HL-60/S4 (cell line): ENCODE measurements at regions not wholly inside any gene's neighbourhood (a gene's known extent, or its start where the extent isn't known, plus 50 kb on each side); places are given as distances from the start of the nearest gene placed in this dataset.

Experiments used
- in situ Hi-C: fragments of 300-500 bp; cut with MboI; formaldehyde crosslinking; loops from 2 replicates; pipeline ENCODE4 v1.14.3; 2022; ENCODE audit warnings: low sequenced_read_pairs

DNA sequence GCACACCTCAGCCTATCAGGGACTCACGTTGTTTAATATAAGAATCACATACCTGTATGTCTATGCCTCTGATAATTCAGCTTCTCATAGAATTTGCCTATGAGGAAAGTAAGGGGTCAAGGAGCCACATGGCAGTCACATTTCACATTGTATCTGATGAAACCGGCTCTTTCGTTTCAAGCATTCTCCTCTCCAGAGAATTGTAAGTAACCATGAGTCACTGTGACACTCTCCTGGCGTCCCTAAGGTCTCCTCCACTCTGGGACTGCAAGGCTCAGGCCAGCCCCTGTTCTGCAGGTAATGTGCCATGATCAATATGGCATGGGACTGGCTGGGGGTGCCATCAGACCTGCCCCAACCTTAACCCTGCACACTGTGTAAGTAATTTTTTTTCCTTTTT is 503.3 kb downstream of the COG6 start:
- in situ Hi-C loops, result no loop called here

DNA sequence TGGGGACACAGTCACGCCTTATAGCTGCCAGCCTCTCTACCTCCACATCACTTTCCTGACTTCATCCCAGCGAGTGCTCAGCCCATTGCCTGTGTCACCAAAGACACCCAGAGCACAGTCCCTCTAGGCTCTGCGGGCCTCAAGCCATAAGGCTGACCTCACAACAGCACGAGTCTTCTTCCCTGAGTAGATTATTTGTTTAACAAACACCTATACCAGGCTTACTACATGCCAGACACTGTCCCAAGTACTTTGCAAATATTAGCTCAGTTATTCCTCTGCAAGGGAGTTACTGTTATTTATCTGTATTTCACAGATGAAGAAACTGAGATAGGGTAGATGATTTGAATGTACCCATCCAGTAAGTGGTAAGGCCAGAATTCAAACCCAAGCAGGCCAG is 504.3 kb downstream of the COG6 start:
- in situ Hi-C loops, result no loop called here

DNA sequence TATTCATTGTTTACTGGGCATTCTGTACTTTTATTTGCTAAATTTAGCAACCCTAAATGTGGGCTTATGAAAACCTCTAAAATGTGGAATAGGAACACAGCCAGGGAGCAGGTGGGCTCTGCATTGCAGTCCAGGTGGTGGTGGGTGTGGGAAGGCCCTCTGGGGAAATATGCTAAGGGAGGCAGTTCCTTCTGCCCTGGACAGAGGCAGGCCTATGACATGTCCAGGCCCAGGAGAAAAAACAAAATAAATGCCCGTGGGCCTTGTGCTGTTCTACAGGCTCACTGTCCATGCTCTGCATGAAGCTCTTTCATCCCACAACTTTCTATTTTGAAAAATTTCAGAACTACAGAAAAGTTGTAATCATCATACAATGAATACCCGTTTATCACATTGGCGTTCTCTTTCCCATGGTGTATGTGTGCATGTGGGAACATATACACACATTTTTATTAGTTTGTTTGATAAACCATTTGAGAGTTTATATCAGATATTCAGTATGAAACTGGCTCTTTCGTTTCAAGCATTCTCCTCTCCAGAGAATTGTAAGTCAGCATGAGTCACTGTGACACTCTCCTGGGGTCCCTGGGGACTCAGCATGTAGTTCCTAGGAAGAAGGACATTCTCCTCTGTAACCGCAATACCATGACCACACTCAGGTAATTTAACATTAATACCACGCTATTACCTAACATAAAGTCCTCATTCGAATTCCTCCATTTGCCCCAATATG is 505.3 kb downstream of the COG6 start:
- in situ Hi-C loops, result no loop called here

DNA sequence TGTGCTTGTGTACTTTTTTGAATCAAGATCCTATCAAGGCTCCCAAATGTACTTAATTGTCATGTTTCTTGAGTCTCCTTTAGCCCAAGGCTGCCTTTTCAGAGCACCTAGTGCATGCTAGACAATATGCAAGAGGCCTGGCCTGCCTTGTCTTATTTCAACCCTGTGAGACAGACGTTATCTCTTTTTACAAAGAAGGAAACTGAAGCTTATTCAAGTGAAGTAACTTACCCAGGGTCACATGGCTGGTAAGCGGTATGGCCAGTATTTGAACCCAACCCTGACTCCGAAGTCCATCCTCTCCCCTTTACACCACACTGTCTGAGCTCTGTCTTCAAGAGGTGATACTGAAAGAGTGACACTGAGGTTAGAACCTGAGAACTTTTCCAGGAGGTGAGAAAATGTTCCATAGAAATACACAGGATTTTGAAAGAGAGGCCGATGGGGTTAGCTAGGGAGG is 505.1 kb downstream of the FOXO1 start:
- in situ Hi-C loops, result no loop called here

DNA sequence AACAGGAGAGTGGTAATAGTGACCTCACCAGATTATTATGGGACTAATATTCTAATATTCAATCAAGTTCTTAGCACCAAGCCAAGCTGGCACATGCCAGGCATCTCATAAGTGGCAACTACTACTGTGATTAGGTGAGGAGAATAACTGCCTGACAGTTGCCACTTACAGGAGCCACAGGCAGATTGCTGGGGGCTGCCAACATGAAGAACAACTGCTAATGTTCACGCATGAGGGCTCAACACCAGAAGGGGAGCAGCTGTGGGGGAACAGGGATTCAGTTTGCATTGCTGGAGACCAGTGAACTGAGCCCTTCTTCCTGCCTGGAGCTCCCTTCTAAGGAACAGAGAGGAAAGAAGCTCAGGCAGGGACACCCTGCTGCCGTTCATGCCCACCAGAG is 504.5 kb downstream of the FOXO1 start:
- in situ Hi-C loops, result no loop called here

DNA sequence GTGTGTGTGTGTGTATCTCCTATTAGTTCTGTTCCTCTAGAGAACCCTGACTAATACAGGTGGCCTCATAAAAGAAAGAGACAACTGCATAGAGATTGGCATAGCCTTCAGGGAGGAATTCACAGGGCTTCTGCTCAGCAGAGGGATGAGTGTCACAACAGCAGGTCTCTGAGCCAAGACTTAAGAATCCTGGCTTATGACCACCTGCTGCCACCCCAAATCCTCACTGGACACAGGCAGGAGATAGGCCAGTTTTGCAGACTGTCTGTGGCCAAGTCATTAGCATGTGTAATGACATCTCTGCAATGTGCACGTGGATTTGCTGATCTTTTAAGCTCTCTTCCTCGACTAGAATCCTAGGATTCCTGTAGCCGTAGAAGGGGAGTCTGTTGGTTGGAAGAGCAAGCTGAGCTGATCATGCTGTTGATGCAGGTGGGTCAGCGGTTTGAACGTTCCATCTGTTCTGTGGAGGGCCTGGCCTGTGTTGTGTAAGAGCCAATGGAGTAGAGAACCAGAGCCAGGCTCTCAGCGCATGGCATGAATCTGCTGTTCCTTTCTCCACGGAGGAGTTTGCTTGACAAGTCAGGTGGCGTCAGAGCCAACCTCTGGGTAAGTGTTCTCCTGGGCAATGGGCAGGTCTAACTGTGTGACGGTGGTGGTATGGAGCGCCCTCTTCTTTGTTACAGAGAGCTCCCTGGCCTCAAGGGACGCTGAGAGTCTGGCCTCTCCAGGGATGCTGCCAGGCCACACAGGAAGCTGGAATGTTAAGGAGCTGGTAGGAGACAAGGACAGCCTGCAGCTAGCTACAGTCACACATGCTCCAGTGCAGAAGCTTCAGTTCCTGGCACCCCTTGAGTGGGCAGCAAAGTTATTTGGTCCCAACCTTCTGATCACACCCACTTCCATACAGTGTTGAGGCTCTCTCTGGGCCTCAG is 503.1 kb downstream of the FOXO1 start:
- in situ Hi-C loops, result no loop called here

DNA sequence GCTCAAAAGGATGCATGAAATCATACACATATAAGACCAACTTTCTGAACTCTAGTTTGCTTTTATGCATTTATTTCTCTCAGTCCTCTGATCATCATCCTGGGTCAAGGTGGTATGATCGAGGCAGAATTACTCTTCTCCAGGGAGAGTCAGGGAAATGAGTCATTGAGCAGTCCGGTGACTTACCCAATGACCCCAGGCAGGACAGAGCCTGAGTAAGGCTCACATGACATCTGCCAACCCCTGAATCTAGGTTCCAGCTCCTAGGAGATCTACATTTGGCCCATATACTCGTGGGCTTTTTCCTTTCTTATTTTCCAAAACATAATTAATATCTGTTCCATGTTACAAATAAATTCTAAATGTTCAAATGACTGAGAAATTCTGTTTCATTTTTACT is 502.3 kb downstream of the FOXO1 start:
- in situ Hi-C loops, result no loop called here

DNA sequence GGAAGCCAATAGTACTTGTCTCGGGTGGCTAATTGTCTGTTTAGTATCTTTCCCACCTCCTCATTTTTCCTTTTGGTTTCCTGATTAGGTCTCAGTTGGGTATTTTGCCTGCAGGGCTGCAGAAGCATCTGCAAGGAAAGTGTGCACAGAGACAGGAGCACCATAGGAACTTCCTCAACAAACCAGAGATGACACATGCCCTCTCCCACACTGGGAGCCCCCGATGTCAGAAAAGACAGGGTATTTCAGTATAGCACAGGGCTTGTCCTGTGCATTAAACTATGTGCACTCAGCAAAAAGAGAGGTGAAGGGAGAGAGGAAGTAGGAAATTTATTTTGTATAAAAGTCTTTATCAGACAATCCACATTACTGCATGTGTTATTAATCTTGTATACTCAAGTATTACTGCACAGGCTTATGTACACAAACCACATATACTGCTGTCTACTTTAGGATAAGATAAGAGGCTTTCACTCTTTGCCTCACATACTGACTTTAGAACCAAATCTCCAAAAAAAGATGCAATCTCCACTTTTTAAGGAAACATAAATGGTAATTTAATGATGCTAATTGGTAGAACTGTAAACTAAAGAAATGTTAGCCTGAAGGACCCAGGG is 501.0 kb downstream of the FOXO1 start:
- in situ Hi-C loops, result no loop called here

DNA sequence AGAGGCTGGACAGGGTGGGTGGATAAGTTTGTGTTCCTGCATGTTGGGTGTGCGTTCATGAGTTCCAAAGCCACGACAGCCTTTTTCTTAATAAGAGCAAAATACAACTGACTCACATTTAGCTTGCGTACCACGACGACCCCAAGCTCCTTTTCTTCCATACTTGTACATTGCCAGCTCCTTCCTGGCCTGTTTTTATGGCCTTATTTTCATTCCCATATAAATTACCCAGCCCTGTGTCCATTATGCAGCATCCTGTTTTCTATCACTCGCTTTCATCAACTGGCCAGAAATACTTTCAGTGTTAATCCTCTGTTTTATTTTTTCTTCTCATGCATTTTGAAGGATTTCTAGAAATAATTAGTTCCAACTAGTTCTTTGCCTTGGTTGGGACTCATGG is 499.1 kb downstream of the FOXO1 start:
- in situ Hi-C loops, result no loop called here

DNA sequence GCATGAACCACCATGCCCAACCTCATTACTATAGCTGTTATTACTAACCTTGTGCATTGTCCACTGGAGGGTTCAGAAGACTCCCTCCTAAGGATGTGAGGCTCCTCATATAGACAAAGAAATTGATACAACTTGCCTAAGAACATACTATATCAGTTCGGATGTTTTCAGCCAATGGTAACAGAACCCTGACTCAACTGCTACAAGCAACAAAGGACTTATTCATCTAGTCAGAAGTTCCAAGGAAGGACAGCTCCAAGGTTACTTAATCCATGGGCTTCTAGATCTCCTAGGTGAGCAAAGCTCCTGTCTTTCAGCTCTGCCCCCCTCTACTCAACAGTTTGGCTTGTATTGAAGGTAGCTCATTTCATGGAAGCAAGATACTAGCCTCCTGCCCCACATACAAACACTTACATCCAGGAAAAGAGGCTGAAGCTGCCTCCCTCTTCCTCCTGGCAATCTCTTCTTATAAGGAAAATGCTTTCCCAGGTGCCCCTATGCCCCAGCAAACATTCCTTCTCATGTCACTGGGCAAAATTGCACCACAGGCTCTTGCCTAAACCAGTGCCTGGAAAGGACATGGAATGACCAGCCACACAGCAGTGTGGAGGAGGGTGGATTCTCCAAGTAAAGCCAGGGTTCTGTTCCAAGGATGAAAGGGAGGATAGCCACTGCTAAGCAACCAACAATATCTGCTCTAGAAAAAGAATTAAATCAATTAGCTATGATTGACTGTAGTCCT is 497.8 kb downstream of the FOXO1 start:
- in situ Hi-C loops, result no loop called here

DNA sequence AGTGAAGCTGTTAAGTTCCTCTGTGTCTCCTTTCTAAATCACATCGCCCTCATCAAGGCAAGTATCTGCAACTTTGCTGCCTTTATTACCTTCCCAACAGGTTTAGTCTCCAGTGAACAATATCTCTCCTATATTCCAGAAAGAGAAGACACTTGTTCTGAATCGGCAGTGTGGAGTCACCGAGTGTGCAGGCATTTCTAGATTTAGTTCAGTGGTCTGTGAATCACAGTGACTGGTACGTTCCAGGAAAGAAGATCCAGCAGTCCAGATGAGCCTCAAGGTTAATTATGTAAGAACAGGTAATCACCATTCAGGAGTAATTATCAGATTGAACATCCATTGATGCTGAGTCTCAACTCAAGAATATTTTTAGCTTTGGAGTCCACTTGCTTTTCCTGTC is 497.0 kb downstream of the FOXO1 start:
- in situ Hi-C loops, result no loop called here

DNA sequence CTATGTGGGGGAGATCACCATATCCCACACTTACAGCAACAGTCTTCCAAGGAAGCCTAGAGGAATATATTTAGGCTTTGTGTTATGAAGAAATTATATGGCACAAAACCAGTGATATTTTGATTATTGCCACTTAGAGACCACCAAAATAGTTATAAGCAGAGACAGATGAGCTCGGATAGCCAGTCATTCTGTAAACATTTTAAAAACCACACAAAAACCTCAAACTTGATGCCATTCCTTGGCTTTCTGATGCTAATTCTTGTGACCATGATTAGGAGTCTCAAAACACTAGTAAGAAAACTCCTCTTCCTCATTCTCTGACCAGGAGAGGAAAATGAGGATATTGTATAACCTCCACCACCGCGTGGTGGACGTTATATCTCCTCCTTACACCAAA is 496.4 kb downstream of the FOXO1 start:
- in situ Hi-C loops, result no loop called here

DNA sequence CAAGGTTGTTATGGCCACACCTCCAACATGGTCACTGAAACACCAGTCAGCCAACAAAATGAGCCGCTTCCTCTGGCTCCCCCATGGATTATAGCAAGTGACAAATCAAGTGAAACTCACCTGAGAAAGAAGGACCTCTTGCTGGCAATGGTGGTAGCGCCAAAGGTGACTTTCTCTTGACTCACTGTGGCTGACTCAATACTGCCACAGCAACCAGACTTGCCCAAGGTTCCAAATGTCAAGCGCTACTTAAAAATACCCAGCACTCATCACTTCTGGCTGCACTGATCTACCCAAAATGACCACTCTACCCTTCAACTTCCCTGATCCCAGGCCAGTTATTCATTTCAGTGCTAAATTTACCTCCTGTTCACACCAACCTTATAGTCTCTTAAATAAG is 495.5 kb downstream of the FOXO1 start:
- in situ Hi-C loops, result no loop called here

DNA sequence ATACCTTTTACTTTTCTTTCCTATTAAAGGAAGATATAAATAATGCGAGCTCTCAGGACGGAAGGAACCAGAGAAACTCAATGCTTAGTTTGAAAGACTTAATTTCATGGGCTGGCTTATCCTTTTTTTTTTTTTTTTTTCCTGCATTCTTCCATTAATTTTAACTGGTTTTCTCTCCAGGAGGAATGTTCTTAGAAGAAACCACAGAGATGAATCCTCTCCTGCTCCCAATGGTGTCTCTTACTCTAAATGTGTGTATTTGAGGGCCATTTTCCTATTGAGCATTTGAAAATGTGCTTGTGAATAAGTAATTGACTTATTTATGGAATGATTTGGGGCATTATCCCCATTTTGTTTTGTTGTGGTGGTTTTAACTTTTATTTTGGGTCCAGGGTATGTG is 494.9 kb downstream of the FOXO1 start:
- in situ Hi-C loops, result no loop called here

DNA sequence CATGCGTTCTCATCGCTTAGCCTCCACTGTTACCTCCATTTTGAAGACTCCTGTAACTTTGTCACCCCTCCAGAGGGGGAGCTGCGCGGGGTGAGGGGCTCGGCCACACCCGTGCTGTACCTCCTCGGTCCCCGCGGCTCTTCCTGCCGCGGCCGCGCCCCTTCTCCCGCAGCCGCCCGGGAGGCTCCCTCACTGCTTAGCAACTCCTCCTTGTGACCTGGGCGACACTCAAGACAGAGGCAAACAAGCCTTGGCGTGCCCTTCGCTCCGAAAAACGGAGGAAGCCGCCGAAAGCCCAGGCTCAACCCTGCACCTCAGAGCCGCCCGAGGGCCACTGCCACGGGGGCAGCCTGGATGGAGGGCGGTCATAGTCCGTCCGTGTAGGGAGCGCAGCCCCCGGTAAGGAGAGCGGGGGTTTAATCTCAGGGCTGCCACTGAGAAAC is 494.3 kb downstream of the FOXO1 start:
- in situ Hi-C loops, result no loop called here

DNA sequence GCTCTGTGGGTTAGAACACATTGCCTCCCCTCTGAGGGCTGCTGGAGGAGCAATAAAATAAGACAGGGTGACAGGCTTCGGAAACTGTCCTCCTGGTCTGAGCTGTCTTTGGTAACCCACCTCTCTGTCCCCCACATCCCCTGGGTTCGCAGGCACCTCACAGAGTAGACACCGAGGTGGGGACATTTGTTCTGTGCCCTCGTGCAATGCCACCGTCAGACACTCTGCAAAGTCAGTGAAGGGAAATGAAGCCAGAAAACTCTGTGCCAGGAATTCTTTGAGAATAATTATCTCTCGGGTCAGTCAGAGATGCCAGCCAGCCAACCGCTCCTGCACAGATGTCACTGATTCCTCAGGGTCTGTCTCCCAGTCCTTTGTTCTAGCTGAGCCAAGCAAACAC is 493.6 kb downstream of the FOXO1 start:
- in situ Hi-C loops, result no loop called here

DNA sequence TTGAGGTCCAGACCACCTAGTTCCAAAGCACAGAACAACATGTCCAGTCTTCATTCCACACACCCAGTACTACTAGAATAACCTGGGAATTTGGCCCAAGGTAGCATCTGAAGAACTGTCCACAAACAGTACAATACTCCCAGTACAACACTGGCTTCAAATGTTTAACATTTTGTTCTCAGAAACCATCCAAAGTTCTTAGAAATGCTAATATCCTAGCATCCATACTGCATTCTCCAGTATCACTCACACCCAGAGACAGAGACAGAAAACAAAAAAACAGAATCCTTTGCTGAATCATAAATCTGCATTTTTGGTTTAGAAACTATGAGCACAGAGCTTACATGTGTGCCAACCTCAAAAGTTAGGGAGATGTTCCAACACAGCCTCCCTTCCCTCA is 490.8 kb downstream of the FOXO1 start:
- in situ Hi-C loops, result no loop called here

DNA sequence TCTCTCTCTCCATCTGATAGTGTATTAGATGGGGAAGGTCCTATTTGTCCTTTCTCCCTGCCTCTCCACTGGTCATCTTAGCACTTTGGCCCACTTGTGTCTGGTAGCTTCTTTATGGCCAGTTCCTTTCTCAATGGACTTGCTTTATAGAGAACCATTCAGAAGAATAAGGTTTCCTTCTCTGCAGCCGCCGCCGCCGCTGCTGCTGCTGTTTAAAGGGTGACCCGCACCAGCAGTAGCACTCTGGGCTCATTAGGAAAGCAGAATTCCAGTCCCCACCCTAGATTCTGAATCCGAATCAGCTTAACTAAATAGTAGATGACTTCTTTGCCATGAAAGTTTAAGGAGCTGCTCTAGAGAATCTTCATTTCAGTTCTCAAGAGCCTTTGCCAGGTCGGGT is 490.2 kb downstream of the FOXO1 start:
- in situ Hi-C loops, result no loop called here

DNA sequence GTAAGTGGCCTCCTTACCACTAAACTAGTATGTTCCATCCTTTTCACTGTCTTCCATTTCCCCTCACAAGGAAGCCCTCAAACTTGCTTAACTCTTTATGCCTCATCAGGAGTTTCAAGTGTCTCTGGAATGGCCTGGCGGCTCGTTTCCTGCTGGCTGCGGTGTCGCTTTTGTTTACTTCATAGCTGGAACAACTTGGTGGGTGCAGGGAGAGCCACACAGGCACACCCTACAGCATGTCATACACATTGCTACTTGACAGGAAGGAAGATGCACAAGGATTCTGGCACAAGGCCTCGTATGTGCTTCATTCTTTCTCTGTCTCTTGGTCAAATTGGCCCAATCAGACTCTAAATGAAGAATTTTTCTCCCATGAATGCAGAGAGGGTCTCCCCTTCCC is 488.3 kb downstream of the FOXO1 start:
- in situ Hi-C loops, result no loop called here

DNA sequence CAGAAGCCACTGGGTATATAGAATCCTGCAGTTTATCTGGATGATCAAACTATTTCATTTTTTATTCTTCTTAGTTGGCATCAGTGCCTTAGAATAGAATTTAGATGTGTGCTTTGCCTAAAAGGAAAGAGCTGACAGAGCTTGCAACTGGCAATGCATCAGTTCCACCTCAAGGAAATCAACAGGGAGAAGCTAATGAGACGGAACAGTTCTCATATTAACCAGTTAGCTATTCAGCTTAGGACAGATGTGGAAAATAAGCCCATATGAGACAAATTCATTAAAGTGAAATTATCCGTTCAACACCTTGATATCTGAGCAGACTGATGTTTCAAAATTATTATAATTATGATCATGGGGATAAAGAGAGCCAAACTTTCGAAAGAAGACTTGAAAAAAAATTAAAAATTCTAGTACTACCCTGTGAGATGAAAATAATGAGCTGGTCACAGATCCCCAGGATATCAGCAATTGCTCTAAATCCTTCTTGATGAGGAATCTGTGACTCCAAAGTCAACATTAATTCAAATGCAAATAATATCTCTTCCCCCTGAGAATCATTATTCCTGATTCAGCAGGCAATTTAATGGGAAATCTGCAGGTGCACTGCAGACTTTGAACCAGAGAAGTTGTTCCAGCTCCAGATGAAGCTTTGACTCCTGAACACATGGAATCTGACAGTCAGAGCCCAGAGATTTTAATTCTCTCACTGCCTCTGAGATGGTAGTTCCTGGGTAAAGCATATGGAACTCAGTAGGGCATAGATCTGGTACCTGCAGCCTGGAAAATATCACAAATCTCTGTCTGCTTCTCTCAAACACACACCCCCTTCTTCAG is 486.8 kb downstream of the FOXO1 start:
- in situ Hi-C loops, result no loop called here
